K562 (cell line): ENCODE measurements at regions not wholly inside any gene's neighbourhood (a gene's known extent, or its start where the extent isn't known, plus 50 kb on each side); places are given as distances from the start of the nearest gene placed in this dataset.
A peak's percentile ranks its signal among the peaks of the same experiment; 100 is the strongest.

Experiments used
- ATAC-seq: fragments of 200-7000 bp; cut with Tn5 transposase; 3 replicates; pipeline ENCODE4 v1.9.1; 2020; ENCODE audit warnings: moderate library complexity
- BruUV-seq: library from RNA; stranded (reverse); fragments of 400-500 nt; replicated peaks from 2 replicates; lab custom pipeline; 2021; lab: Mats Ljungman, UMichigan
- CTCF ChIA-PET: fragments of 300-600 bp; formaldehyde crosslinking; extraction: SDS; loops from one replicate; lab custom pipeline; 2021; ENCODE audit warnings: low intra/inter-chr PET ratio; lab: Yijun Ruan, JAX
- POLR2A ChIA-PET: fragments of 300-600, 350-650 bp; sonication (Branson Sonifier 250); formaldehyde crosslinking; extraction: SDS; loops from one replicate; lab custom pipeline; 2021; ENCODE audit warnings: antibody characterized with exemption, inconsistent platforms; lab: Yijun Ruan, JAX
- DNase-seq, 4 experiments: peaks; one replicate each; pipeline versions ENCODE4 v3.0.0 to v3.0.0-alpha.2; 2011 to 2018; ENCODE audit warnings: low spot score in 3 of 4, mixed read lengths in 3 of 4; ENCODE audit errors: extremely low read depth in 1 of 4
- FAIRE-seq: peaks from 2 replicates; lab custom pipeline; 2011; peaks lifted over from hg19 to GRCh38; lab: Jason Lieb, UNC
- H2AFZ ChIP-seq: 2 replicates; pipeline ENCODE4 v1.6.0; 2011; ENCODE audit warnings: low read depth, low read length, control low read depth, inconsistent platforms
- H3K27ac ChIP-seq: fragments of 200-600 bp; 3 replicates; pipeline ENCODE4 v1.8.0; 2011; ENCODE audit warnings: low read depth, mild to moderate bottlenecking, control low read depth, inconsistent platforms, low read length, moderate library complexity, mixed read lengths; ENCODE audit errors: extremely low read depth
- H3K27me3 ChIP-seq, 2 experiments: fragments of 300-600 bp in 1 of 2; 2 replicates in 1 of 2; 3 replicates in 1 of 2; pipeline versions ENCODE4 v1.6.0 to v1.8.0; 2011; ENCODE audit warnings: inconsistent platforms in 2 of 2, low read length in 2 of 2, mild to moderate bottlenecking in 1 of 2, mixed read lengths in 1 of 2, moderate library complexity in 1 of 2; ENCODE audit not compliant: control insufficient read depth in 2 of 2, insufficient read depth in 2 of 2
- H3K36me3 ChIP-seq: fragments of 300-600 bp; 3 replicates; pipeline ENCODE4 v1.8.0; 2011; ENCODE audit warnings: mild to moderate bottlenecking, low read length, inconsistent platforms; ENCODE audit not compliant: control insufficient read depth, insufficient read depth
- H3K4me1 ChIP-seq, 2 experiments: fragments of 200-600 bp in 1 of 2; replicated peaks in 1 of 2; 2 replicates in 1 of 2; 3 replicates in 1 of 2; pipeline versions ENCODE4 v1.5.1 to v1.8.0; 2011; ENCODE audit warnings: inconsistent platforms in 2 of 2, low read length in 2 of 2, mild to moderate bottlenecking in 1 of 2, mixed read lengths in 1 of 2, moderate library complexity in 1 of 2; ENCODE audit not compliant: control insufficient read depth in 2 of 2, insufficient read depth in 2 of 2
- H3K4me2 ChIP-seq: 2 replicates; pipeline ENCODE4 v1.6.1; 2011; ENCODE audit warnings: low read length, control low read depth, inconsistent platforms, mixed read lengths; ENCODE audit not compliant: insufficient read depth
- H3K4me3 ChIP-seq: fragments of 200-600 bp; sonication (generic), shearing (Covaris generic); 2 replicates; pipeline ENCODE4 v1.5.1; 2016; ENCODE audit warnings: control low read depth, inconsistent platforms
- H3K79me2 ChIP-seq: fragments of 200-600 bp; 3 replicates; pipeline ENCODE4 v1.8.0; 2011; ENCODE audit warnings: low read length, inconsistent platforms; ENCODE audit not compliant: control insufficient read depth, insufficient read depth
- H3K9ac ChIP-seq, 2 experiments: 2 replicates each; pipeline versions ENCODE4 v1.6.0 to v1.6.1; 2011; ENCODE audit warnings: low read depth in 2 of 2, low read length in 2 of 2, control low read depth in 1 of 2, inconsistent platforms in 1 of 2, mild to moderate bottlenecking in 1 of 2, mixed read lengths in 1 of 2; ENCODE audit not compliant: insufficient read depth in 1 of 2
- H3K9me1 ChIP-seq: one replicate; pipeline ENCODE4 v1.6.0; 2011; ENCODE audit warnings: inconsistent platforms, mild to moderate bottlenecking, low read length, moderate library complexity; ENCODE audit not compliant: control insufficient read depth, insufficient read depth
- H3K9me3 ChIP-seq: replicated peaks from 2 replicates; pipeline ENCODE4 v1.5.1; 2011; ENCODE audit warnings: low read depth, low read length, inconsistent platforms; ENCODE audit not compliant: control insufficient read depth, insufficient read depth
- H4K20me1 ChIP-seq: replicated peaks from 2 replicates; pipeline ENCODE4 v1.6.1; 2011; ENCODE audit warnings: low read length, inconsistent platforms, mixed read lengths; ENCODE audit not compliant: control insufficient read depth, insufficient read depth
- ARID2 ChIP-seq: fragments of 450-650 bp; IDR thresholded peaks from 2 replicates; pipeline ENCODE4 v1.6.1; 2017; ENCODE audit warnings: antibody characterized with exemption, mild to moderate bottlenecking
- HEY1 ChIP-seq: fragments of 250-450 bp; sonication (Bioruptor Pico); IDR thresholded peaks from 2 replicates; pipeline ENCODE4 v1.5.0; 2020; ENCODE audit warnings: mild to moderate bottlenecking, moderate library complexity, borderline replicate concordance
- MEIS2 ChIP-seq: fragments of 450-650 bp; IDR thresholded peaks from 2 replicates; pipeline ENCODE4 v1.6.1; 2014; ENCODE audit warnings: mild to moderate bottlenecking; ENCODE audit not compliant: partially characterized antibody
- RBM25 ChIP-seq: fragments of 200-400 bp; formaldehyde crosslinking; IDR thresholded peaks from 2 replicates; pipeline ENCODE4 v1.6.1; 2018; ENCODE audit warnings: low read length, low read depth, moderate library complexity; ENCODE audit not compliant: severe bottlenecking
- ZKSCAN1 ChIP-seq: fragments of 150-350 bp; IDR thresholded peaks from 2 replicates; pipeline ENCODE4 v1.6.1; 2016; ENCODE audit warnings: low read depth, low read length
- WGBS: fragments of 100-300 bp; shearing (Covaris generic); methylation state at CpG from one replicate; pipeline ENCODE4 v1.1.6; 2016; ENCODE audit warnings: low coverage, mixed read lengths; ENCODE audit not compliant: insufficient coverage; ENCODE audit errors: missing lambda C conversion rate; 5-methylcytosine and 5-hydroxymethylcytosine counted together
- in situ Hi-C: fragments of 300-500 bp; cut with MboI; formaldehyde crosslinking; loops from 4 replicates; pipeline ENCODE4 v1.15.0; 2018; ENCODE audit warnings: inconsistent platforms, mixed read lengths
- intact Hi-C: fragments of 100-400 bp; cut with micrococcal nuclease; formaldehyde crosslinking; loops from 2 replicates; pipeline ENCODE4 v1.14.2; 2022
- TF ChIP-seq, protein P1 (sequence below): fragments of 250-450 bp; sonication (Bioruptor Pico); IDR thresholded peaks from 2 replicates; pipeline ENCODE4 v1.5.0; 2020; ENCODE audit warnings: mild to moderate bottlenecking

DNA sequence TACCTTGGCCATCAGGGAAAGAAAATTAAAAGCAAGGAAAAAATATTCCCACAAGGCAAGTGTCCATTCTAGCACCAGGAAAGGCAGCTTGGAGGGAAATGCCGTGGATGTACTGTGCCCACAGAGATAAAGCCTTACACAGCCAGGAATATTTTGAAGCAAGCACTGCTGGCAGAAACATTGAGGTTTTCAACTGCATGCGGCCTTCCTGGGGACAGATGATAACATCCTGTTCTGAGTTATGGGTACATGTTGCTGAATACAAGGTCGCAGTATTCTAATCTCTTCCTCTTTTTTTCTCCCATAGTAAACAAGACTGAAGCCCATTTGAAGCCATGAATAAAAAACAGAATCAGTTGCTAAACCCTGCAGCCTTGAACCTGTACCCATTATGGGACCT lies 197.1 kb downstream of the BTG1 start (continued):
- peak; percentile 53 for TF ChIP-seq RBM25

DNA sequence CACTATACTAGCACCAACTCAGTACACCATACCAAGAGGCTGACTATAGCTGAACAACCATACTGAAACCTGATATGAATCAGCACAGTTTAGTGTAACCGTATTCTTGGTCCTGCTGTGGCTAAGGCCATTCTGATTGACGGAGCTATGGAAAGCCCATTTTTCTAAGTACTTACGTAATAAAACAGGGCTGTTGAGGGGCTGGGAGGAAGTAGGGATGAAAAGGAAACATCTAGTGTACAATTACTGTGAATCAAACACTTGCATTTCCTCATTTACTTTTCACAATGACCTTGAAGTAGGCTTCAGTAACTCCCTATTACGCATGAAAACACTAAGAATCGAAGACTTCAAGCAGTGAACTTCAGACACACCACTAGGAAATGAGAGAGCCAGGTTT lies 198.2 kb downstream of the BTG1 start:
- no peak overlapping the region for H3K9ac ChIP-seq
- no peaks in the 10 kb centered on the region for H4K20me1 ChIP-seq
- in situ Hi-C loops: no loop called here
- FAIRE-seq (no peak), DNase-seq (no peak), ATAC-seq (peak; percentile 57; the same call in 2 of the 3 replicates)
- WGBS: 65% methylated on average over 5 of the region's 5 CpGs
- H3K4me2 ChIP-seq: no peak overlapping the region
- H3K9me3 ChIP-seq: no peaks in the 10 kb centered on the region
- CTCF ChIA-PET: no interaction called here
- POLR2A ChIA-PET: interaction anchor here (0.7 kb wide), 1 partner anchor 194 kb away, joined by 3 read pairs; no protein-coding TSS in a partner anchor
- peak overlapping the region; percentile 29; the same call in 1 of the 2 replicates for H2AFZ ChIP-seq
- intact Hi-C loops: no loop called here
- peaks cover 0 to 4% of the 10 kb centered on the region in 2 experiments; a peak in 1 of 5 replicates for H3K4me1 ChIP-seq
- TF ChIP-seq, protein P1, sequence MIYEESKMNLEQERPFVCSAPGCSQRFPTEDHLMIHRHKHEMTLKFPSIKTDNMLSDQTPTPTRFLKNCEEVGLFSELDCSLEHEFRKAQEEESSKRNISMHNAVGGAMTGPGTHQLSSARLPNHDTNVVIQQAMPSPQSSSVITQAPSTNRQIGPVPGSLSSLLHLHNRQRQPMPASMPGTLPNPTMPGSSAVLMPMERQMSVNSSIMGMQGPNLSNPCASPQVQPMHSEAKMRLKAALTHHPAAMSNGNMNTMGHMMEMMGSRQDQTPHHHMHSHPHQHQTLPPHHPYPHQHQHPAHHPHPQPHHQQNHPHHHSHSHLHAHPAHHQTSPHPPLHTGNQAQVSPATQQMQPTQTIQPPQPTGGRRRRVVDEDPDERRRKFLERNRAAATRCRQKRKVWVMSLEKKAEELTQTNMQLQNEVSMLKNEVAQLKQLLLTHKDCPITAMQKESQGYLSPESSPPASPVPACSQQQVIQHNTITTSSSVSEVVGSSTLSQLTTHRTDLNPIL: no peak
- no peak for TF ChIP-seq HEY1
- TF ChIP-seq ARID2: no peak
- TF ChIP-seq ZKSCAN1: no peak
- TF ChIP-seq MEIS2: no peak
- H3K27me3 ChIP-seq: no peaks in the 10 kb centered on the region
- BruUV-seq: no TSS peak
- H3K27ac ChIP-seq: no peak overlapping the region
- H3K79me2 ChIP-seq: no peaks in the 10 kb centered on the region
- no peaks in the 10 kb centered on the region for H3K36me3 ChIP-seq
- H3K4me3 ChIP-seq: no peak overlapping the region
- no peaks in the 10 kb centered on the region for H3K9me1 ChIP-seq
